Calu3 (cell line): ENCODE measurements at regions not wholly inside any gene's neighbourhood (a gene's known extent, or its start where the extent isn't known, plus 50 kb on each side); places are given as distances from the start of the nearest gene placed in this dataset.

Experiments used
- BruUV-seq: library from RNA; stranded (reverse); fragments of 400-500 nt; replicated peaks from 2 replicates; lab custom pipeline; 2021; lab: Mats Ljungman, UMichigan
- CTCF ChIA-PET: fragments of 300-600 bp; sonication (Branson Sonifier 250); formaldehyde crosslinking; loops from one replicate; lab custom pipeline; 2022; ENCODE audit warnings: antibody characterized with exemption; lab: Charles Lee
- DNase-seq: peaks from one replicate; pipeline ENCODE4 v3.0.0; 2022
- H3K27ac Mint-ChIP-seq: one replicate; pipeline ENCODE4 v1.8.0; 2022; ENCODE audit warnings: mixed read lengths; ENCODE audit not compliant: unreplicated experiment
- H3K27me3 Mint-ChIP-seq: one replicate; pipeline ENCODE4 v1.8.0; 2022; ENCODE audit warnings: mixed read lengths; ENCODE audit not compliant: unreplicated experiment
- H3K36me3 Mint-ChIP-seq: one replicate; pipeline ENCODE4 v1.8.0; 2022; ENCODE audit warnings: mild to moderate bottlenecking, moderate library complexity, mixed read lengths; ENCODE audit not compliant: insufficient read depth, unreplicated experiment
- H3K4me1 Mint-ChIP-seq: one replicate; pipeline ENCODE4 v1.8.0; 2022; ENCODE audit warnings: mild to moderate bottlenecking, low read depth, mixed read lengths; ENCODE audit not compliant: unreplicated experiment
- H3K4me3 Mint-ChIP-seq: one replicate; pipeline ENCODE4 v1.8.0; 2022; ENCODE audit warnings: mild to moderate bottlenecking, low read depth, moderate library complexity, mixed read lengths; ENCODE audit not compliant: unreplicated experiment
- H3K9me3 Mint-ChIP-seq: one replicate; pipeline ENCODE4 v1.8.0; 2022; ENCODE audit warnings: low read depth, mixed read lengths; ENCODE audit not compliant: unreplicated experiment
- intact Hi-C: fragments of 100-400 bp; cut with micrococcal nuclease; formaldehyde crosslinking; loops from one replicate; pipeline ENCODE4 v1.10.0; 2022; ENCODE audit not compliant: unreplicated experiment
- TF ChIP-seq, protein P1 (sequence below): fragments of 200-600 bp; IDR thresholded peaks from one replicate; pipeline ENCODE4 v1.8.0; 2022; ENCODE audit warnings: antibody characterized with exemption; ENCODE audit not compliant: unreplicated experiment

DNA sequence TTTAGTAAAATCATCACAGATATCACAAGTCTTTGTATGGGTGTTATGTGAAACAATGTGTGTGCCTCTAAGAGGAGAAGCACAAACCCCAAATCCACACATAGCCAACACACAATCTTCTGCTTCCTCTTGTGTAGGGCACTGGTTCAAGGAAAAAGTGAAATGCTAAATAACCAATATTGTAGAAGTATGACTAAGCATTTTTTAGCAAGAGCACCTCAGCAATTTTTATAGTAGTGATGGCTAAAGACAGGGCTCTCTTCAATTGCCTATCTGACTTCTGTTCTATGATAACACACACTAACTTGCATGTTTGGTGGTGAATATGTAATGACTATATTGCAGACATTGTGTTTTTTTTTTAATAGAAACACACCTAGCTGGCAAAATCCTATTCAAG lies 997.9 kb upstream of the ALCAM start:
- Mint-ChIP-seq H3K27ac (no peak overlapping the region), H3K4me3 (no peak overlapping the region), H3K27me3 (no peaks in the 10 kb centered on the region), H3K9me3 (no peaks in the 10 kb centered on the region), H3K36me3 (no peaks in the 10 kb centered on the region), H3K4me1 (no peaks in the 10 kb centered on the region)
- no peak for DNase-seq
- intact Hi-C loops = no loop called here
- no TSS peak for BruUV-seq
- CTCF ChIA-PET = no interaction called here
- TF ChIP-seq, protein P1, sequence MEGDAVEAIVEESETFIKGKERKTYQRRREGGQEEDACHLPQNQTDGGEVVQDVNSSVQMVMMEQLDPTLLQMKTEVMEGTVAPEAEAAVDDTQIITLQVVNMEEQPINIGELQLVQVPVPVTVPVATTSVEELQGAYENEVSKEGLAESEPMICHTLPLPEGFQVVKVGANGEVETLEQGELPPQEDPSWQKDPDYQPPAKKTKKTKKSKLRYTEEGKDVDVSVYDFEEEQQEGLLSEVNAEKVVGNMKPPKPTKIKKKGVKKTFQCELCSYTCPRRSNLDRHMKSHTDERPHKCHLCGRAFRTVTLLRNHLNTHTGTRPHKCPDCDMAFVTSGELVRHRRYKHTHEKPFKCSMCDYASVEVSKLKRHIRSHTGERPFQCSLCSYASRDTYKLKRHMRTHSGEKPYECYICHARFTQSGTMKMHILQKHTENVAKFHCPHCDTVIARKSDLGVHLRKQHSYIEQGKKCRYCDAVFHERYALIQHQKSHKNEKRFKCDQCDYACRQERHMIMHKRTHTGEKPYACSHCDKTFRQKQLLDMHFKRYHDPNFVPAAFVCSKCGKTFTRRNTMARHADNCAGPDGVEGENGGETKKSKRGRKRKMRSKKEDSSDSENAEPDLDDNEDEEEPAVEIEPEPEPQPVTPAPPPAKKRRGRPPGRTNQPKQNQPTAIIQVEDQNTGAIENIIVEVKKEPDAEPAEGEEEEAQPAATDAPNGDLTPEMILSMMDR = no peak

DNA sequence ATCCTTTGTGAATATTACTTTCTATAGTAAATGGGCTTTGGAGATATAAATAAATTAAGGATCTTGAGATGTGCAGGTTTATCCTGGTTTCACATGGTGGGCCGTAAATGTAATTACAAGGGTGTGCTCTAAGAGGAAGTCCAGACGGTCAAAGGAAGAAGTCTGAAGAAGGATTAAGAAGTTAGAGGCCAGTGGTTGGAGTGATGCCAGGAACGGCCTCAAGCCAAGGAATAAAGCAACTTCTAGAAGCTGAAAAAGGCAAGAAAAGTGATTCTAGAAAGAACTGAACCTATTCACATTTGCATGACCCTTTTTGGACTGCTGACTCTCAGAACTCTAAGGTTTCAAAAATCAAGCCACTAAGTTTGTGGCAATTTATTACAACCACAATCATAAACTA lies 981.3 kb upstream of the ALCAM start:
- Mint-ChIP-seq H3K4me3 (no peak overlapping the region), H3K27me3 (no peaks in the 10 kb centered on the region), H3K27ac (no peak overlapping the region), H3K4me1 (peaks cover 16% of the 10 kb centered on the region), H3K9me3 (peaks cover 4% of the 10 kb centered on the region), H3K36me3 (no peaks in the 10 kb centered on the region)
- TF ChIP-seq, protein P1 = no peak
- BruUV-seq = no TSS peak
- no peak for DNase-seq
- CTCF ChIA-PET = no interaction called here
- intact Hi-C loops = no loop called here

DNA sequence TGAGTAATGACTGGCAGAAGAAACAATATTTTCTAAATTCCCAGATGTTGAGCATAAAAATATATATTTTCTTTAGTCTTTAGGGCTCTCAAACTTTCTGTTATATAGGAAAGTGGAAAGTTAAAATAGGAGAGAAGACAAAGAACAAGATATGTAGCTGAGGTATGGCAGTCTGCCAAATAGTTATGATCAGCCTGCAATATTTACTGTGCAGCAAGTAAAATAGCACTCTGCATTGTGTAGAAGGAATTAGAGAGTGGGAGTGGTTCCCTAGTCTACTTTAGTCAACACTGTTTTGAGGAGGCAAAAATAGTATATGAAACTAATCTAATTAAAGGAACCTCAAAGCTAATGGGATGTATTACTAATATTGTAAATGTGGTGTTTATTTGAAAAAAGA lies 978.1 kb upstream of the ALCAM start:
- Mint-ChIP-seq H3K27me3 (no peaks in the 10 kb centered on the region), H3K27ac (no peak overlapping the region), H3K4me3 (no peak overlapping the region), H3K4me1 (peaks cover 16% of the 10 kb centered on the region), H3K9me3 (peaks cover 10% of the 10 kb centered on the region), H3K36me3 (no peaks in the 10 kb centered on the region)
- TF ChIP-seq, protein P1 = no peak
- intact Hi-C loops = no loop called here
- CTCF ChIA-PET = no interaction called here
- no peak for DNase-seq
- BruUV-seq = no TSS peak

DNA sequence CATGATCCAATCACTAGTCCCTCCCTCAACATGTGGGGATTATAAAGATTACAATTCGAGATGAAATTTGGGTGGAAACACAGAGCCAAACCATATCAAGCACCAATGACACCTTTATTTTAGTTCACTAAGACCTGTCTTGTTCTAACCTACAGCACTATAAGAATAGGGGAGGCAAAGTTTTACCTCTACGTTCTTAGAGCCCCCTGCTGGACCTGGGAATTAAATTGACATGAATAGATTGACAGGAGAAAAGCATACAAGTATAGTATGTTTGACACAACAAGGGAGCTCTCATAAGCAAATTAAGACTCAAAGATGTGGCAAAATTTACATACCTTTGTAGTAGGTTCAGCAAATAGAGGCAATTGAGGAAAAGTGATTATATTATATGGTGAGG lies 974.4 kb upstream of the ALCAM start:
- intact Hi-C loops = no loop called here
- no peaks in the 10 kb centered on the region for H3K36me3 Mint-ChIP-seq
- H3K4me1 Mint-ChIP-seq = peaks cover 14% of the 10 kb centered on the region
- CTCF ChIA-PET = no interaction called here
- no peak overlapping the region for H3K27ac Mint-ChIP-seq
- H3K4me3 Mint-ChIP-seq = no peak overlapping the region
- BruUV-seq = no TSS peak
- H3K27me3 Mint-ChIP-seq = no peaks in the 10 kb centered on the region
- no peak for DNase-seq
- peaks cover 10% of the 10 kb centered on the region for H3K9me3 Mint-ChIP-seq
- TF ChIP-seq, protein P1 = no peak
